ENCODE measurements at regions not wholly inside any gene's neighbourhood (a gene's known extent, or its start where the extent isn't known, plus 50 kb on each side); places are given as distances from the start of the nearest gene placed in this dataset.

DNA sequence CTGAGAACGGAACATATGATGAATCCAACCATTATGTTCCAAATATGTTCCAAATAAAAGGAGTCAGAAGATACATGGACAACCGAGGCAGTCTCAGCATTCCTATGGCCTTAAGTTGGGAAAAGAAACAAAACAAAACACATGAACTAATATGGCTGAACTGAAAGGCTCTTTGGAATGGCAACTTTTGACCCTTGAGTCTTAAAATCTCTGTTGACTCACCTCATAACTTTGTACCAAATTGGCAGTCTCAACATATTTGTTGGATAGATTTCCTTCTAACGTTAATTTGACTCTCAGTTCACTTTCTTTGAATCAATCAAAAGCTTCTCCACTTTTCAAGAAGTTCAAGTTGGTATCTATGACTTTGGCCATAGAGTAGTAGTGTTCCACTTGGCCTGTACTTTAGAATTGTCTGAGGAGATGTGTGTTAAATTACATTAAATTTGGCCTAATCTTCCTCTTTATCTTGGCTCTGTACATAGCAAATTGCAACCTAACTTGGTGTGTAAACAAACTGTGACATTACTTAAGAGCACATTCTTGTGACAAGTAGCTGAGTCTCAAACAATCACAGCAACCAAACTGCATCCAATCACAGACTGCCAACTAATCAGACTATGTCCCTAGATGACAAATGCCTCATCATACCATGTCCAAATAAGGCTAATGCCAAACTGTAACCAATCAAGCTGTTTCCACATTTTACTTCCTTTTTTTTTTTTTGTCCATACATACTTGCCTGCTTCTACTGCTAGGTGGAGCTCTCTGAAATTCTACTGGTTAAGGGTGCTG is 208.8 kb downstream of the BMP2 start:
- H3K36me3 ChIP-seq (ENCODE audit: control insufficient read depth in 1 of 2, insufficient read depth in 2 of 2, low read length in 2 of 2), result no peaks in the 10 kb centered on the region
- H3K27ac ChIP-seq (ENCODE audit: low read depth, low read length), result no peak overlapping the region
- no peaks in the 10 kb centered on the region for H3K27me3 ChIP-seq (ENCODE audit: control insufficient read depth in 1 of 2, insufficient read depth in 2 of 2, low read length in 2 of 2)
- H3K4me3 ChIP-seq (ENCODE audit: low read depth in 1 of 2, low read length in 2 of 2), result no peak overlapping the region
- no peaks in the 10 kb centered on the region for H3K9me3 ChIP-seq (ENCODE audit: control insufficient read depth in 1 of 2, low read length in 2 of 2)
- no peak overlapping the region for H3K9ac ChIP-seq (ENCODE audit: low read depth in 1 of 2, low read length in 2 of 2)
- no peaks in the 10 kb centered on the region for H3K4me1 ChIP-seq (ENCODE audit: control insufficient read depth in 1 of 2, insufficient read depth in 2 of 2, low read length in 2 of 2)

DNA sequence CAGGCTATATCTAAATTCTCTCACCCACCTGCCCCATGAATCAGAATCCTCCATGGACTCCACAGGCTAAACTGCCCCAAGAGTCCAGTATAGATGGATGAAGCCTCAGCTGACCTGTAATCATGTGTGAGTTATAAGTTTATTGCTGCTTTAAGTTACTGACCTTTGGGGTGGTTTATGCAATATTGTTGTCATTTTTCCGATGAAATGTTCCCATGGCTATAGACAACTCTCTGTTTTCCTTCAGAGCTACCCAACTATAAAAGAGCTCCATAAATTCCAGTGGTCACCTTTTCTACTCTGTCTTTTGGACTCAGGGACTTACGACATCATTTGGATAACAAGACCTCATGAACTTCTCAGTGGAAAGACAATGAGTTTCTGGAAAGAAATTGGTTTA is 212.1 kb downstream of the BMP2 start:
- no peak overlapping the region for H3K4me3 ChIP-seq (ENCODE audit: low read depth in 1 of 2, low read length in 2 of 2)
- no peak overlapping the region for H3K9ac ChIP-seq (ENCODE audit: low read depth in 1 of 2, low read length in 2 of 2)
- no peaks in the 10 kb centered on the region for H3K4me1 ChIP-seq (ENCODE audit: control insufficient read depth in 1 of 2, insufficient read depth in 2 of 2, low read length in 2 of 2)
- no peaks in the 10 kb centered on the region for H3K27me3 ChIP-seq (ENCODE audit: control insufficient read depth in 1 of 2, insufficient read depth in 2 of 2, low read length in 2 of 2)
- H3K9me3 ChIP-seq (ENCODE audit: control insufficient read depth in 1 of 2, low read length in 2 of 2), result no peaks in the 10 kb centered on the region
- no peaks in the 10 kb centered on the region for H3K36me3 ChIP-seq (ENCODE audit: control insufficient read depth in 1 of 2, insufficient read depth in 2 of 2, low read length in 2 of 2)
- no peak overlapping the region for H3K27ac ChIP-seq (ENCODE audit: low read depth, low read length)

DNA sequence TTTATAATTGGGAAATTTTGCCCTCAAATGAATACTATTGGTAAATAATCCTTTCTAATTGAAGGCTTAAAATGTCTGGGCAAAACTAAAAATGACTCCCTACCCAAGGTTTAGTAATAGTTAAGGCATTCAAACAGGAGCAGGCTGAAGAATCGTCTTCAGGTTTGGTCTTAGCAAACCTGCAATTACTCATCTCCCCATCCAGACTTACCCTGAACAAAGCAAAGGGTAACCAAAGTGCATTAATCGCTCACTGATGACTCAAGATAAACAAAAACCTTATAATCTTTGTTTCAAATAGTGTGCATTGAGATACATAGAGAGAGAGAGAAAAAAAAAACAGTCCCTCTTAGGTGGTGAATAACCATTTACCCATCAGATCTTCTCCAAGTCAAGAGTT is 225.5 kb downstream of the BMP2 start:
- Histone ChIP-seq H3K27ac (ENCODE audit: low read depth, low read length) (no peak overlapping the region), H3K36me3 (ENCODE audit: control insufficient read depth in 1 of 2, insufficient read depth in 2 of 2, low read length in 2 of 2) (no peaks in the 10 kb centered on the region), H3K4me3 (ENCODE audit: low read depth in 1 of 2, low read length in 2 of 2) (no peak overlapping the region), H3K9ac (ENCODE audit: low read depth in 1 of 2, low read length in 2 of 2) (no peak overlapping the region), H3K9me3 (ENCODE audit: control insufficient read depth in 1 of 2, low read length in 2 of 2) (no peaks in the 10 kb centered on the region), H3K4me1 (ENCODE audit: control insufficient read depth in 1 of 2, insufficient read depth in 2 of 2, low read length in 2 of 2) (no peaks in the 10 kb centered on the region), H3K27me3 (ENCODE audit: control insufficient read depth in 1 of 2, insufficient read depth in 2 of 2, low read length in 2 of 2) (no peaks in the 10 kb centered on the region)

DNA sequence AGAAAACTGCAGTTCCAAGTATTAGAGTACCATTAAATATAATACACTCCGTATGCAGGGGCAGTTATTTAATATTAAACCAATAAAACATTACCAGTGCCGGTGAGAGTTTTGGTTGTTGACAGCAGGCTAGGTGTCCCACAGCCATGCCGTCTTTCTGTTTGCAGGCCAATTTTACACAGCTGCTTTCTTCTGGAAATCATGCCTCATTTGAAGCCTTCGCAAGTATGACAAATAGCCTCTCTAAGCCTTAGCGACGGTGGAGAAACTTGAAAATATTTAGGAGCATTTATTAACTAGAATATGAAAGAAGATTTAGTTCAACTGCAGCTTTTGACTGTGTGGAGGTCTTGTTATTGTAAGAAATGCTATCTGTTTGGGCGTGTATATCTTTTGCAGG is 226.0 kb downstream of the BMP2 start:
- Histone ChIP-seq H3K36me3 (ENCODE audit: control insufficient read depth in 1 of 2, insufficient read depth in 2 of 2, low read length in 2 of 2) (no peaks in the 10 kb centered on the region), H3K27ac (ENCODE audit: low read depth, low read length) (no peak overlapping the region), H3K27me3 (ENCODE audit: control insufficient read depth in 1 of 2, insufficient read depth in 2 of 2, low read length in 2 of 2) (no peaks in the 10 kb centered on the region), H3K4me3 (ENCODE audit: low read depth in 1 of 2, low read length in 2 of 2) (no peak overlapping the region), H3K9ac (ENCODE audit: low read depth in 1 of 2, low read length in 2 of 2) (no peak overlapping the region), H3K4me1 (ENCODE audit: control insufficient read depth in 1 of 2, insufficient read depth in 2 of 2, low read length in 2 of 2) (no peaks in the 10 kb centered on the region), H3K9me3 (ENCODE audit: control insufficient read depth in 1 of 2, low read length in 2 of 2) (no peaks in the 10 kb centered on the region)

DNA sequence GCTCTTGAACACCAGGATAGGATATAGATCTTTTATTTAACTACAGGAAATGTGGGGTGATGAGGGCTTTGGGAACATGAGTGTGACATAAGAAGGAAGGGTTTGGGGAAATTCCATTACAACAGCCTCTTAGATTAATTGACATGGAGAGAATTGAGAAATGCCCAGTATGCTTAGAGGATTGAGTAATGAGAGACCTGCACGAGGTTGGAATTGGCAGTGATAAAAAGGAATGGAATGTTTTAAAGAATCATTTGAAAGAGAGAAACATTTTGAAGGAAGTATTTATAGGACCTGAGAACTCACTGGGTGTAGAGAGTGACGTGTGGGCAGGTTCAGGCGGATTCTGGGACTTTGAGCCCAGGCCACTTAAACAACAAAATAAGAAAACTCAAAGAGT is 227.0 kb downstream of the BMP2 start:
- H3K27me3 ChIP-seq (ENCODE audit: control insufficient read depth in 1 of 2, insufficient read depth in 2 of 2, low read length in 2 of 2), result no peaks in the 10 kb centered on the region
- H3K27ac ChIP-seq (ENCODE audit: low read depth, low read length), result no peak overlapping the region
- no peaks in the 10 kb centered on the region for H3K36me3 ChIP-seq (ENCODE audit: control insufficient read depth in 1 of 2, insufficient read depth in 2 of 2, low read length in 2 of 2)

DNA sequence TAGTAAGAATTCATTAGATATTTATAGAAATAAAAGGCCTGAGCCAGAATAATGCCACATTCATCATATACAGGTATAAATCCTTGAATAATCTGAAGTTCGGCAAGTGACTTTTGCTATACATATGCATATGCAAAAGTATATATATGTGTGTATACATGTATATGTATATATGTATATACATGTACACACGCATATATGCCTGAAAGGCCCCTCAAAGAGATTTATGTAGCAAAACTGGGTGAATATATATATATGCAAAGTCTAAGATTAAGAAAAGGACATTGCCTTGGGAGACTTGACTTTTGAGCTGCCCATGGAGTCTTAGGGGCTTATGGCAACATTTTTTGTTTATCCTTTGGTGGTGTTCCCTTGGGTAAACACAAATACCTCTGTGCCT is 231.4 kb downstream of the BMP2 start:
- no peak overlapping the region for H3K27ac ChIP-seq (ENCODE audit: low read depth, low read length)
- no peaks in the 10 kb centered on the region for H3K4me1 ChIP-seq (ENCODE audit: control insufficient read depth in 1 of 2, insufficient read depth in 2 of 2, low read length in 2 of 2)
- H3K9me3 ChIP-seq (ENCODE audit: control insufficient read depth in 1 of 2, low read length in 2 of 2), result no peaks in the 10 kb centered on the region

More for the DNA sequence above, 227.0 kb downstream of the BMP2 start:
- Histone ChIP-seq H3K4me1 (ENCODE audit: control insufficient read depth in 1 of 2, insufficient read depth in 2 of 2, low read length in 2 of 2) (no peaks in the 10 kb centered on the region), H3K9ac (ENCODE audit: low read depth in 1 of 2, low read length in 2 of 2) (no peak overlapping the region), H3K9me3 (ENCODE audit: control insufficient read depth in 1 of 2, low read length in 2 of 2) (no peaks in the 10 kb centered on the region), H3K4me3 (ENCODE audit: low read depth in 1 of 2, low read length in 2 of 2) (no peak overlapping the region)

DNA sequence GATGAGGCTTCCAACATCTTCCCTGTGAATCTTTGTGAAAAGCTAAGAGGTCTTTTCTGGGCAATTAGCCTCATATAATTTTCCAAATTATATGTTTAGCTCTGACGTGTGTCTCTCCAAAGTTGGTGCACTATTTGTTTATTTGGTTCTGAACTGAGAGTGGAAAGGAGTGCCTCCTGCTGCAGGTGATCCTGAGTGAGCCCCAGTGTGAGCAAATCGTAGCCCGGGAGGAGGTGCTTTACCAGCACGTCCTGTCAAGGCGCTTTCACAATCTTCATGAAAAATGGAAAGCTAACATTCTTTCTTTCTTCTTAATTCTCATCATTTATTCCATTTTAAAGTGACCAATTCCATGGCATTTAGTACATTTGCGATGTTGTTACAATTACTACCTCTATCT is 231.9 kb downstream of the BMP2 start:
- H3K27ac ChIP-seq (ENCODE audit: low read depth, low read length), result no peak overlapping the region
- no peak overlapping the region for H3K4me3 ChIP-seq (ENCODE audit: low read depth in 1 of 2, low read length in 2 of 2)
- H3K27me3 ChIP-seq (ENCODE audit: control insufficient read depth in 1 of 2, insufficient read depth in 2 of 2, low read length in 2 of 2), result no peaks in the 10 kb centered on the region
- no peak overlapping the region for H3K9ac ChIP-seq (ENCODE audit: low read depth in 1 of 2, low read length in 2 of 2)
- H3K36me3 ChIP-seq (ENCODE audit: control insufficient read depth in 1 of 2, insufficient read depth in 2 of 2, low read length in 2 of 2), result no peaks in the 10 kb centered on the region
- H3K4me1 ChIP-seq (ENCODE audit: control insufficient read depth in 1 of 2, insufficient read depth in 2 of 2, low read length in 2 of 2), result no peaks in the 10 kb centered on the region
- no peaks in the 10 kb centered on the region for H3K9me3 ChIP-seq (ENCODE audit: control insufficient read depth in 1 of 2, low read length in 2 of 2)

More for the DNA sequence above, 231.4 kb downstream of the BMP2 start:
- Histone ChIP-seq H3K4me3 (ENCODE audit: low read depth in 1 of 2, low read length in 2 of 2) (no peak overlapping the region), H3K27me3 (ENCODE audit: control insufficient read depth in 1 of 2, insufficient read depth in 2 of 2, low read length in 2 of 2) (no peaks in the 10 kb centered on the region), H3K36me3 (ENCODE audit: control insufficient read depth in 1 of 2, insufficient read depth in 2 of 2, low read length in 2 of 2) (no peaks in the 10 kb centered on the region), H3K9ac (ENCODE audit: low read depth in 1 of 2, low read length in 2 of 2) (no peak overlapping the region)

DNA sequence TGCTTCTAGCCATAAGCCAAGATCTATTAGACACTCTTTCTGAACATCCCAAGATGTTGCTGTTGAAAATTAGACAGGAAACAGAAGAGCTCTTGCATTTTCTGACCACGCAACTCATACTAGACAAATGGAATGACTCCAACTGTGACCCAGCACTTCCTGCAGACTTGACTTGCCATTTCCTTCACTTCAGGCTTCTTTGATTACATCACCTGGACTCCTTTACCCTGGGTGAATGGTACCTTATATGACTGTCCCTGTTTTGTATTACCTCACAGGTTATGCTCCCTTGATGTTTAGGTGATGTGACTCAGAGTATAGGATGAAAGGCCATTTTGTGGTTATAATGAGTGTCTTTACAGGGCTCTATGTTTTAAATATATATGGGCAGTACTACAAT is 236.1 kb downstream of the BMP2 start:
- Histone ChIP-seq H3K27me3 (ENCODE audit: control insufficient read depth in 1 of 2, insufficient read depth in 2 of 2, low read length in 2 of 2) (no peaks in the 10 kb centered on the region), H3K36me3 (ENCODE audit: control insufficient read depth in 1 of 2, insufficient read depth in 2 of 2, low read length in 2 of 2) (no peaks in the 10 kb centered on the region), H3K4me1 (ENCODE audit: control insufficient read depth in 1 of 2, insufficient read depth in 2 of 2, low read length in 2 of 2) (no peaks in the 10 kb centered on the region), H3K27ac (ENCODE audit: low read depth, low read length) (no peak overlapping the region), H3K4me3 (ENCODE audit: low read depth in 1 of 2, low read length in 2 of 2) (no peak overlapping the region), H3K9ac (ENCODE audit: low read depth in 1 of 2, low read length in 2 of 2) (no peak overlapping the region), H3K9me3 (ENCODE audit: control insufficient read depth in 1 of 2, low read length in 2 of 2) (no peaks in the 10 kb centered on the region)

DNA sequence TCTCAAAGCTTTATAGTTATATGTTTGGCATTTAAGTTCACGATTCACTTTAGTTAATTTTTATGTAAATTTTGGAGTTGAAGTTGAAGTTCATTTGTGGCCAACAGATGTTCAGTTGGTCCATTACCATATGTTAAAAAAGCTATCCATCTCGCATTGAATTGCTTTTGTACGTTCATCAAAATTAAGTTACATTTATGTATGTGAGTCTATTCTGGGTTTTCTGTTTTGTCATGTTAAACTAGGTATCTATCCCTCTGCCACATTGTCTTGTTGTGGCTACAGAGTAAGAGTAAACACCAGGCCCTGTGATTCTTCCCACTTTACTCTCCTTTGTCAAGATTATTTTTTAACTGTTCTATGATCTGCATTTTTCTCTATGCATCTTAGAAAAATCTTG is 237.3 kb downstream of the BMP2 start:
- H3K4me3 ChIP-seq (ENCODE audit: low read depth in 1 of 2, low read length in 2 of 2), result no peak overlapping the region
- H3K9me3 ChIP-seq (ENCODE audit: control insufficient read depth in 1 of 2, low read length in 2 of 2), result no peaks in the 10 kb centered on the region
- no peaks in the 10 kb centered on the region for H3K4me1 ChIP-seq (ENCODE audit: control insufficient read depth in 1 of 2, insufficient read depth in 2 of 2, low read length in 2 of 2)
- no peaks in the 10 kb centered on the region for H3K27me3 ChIP-seq (ENCODE audit: control insufficient read depth in 1 of 2, insufficient read depth in 2 of 2, low read length in 2 of 2)
- H3K36me3 ChIP-seq (ENCODE audit: control insufficient read depth in 1 of 2, insufficient read depth in 2 of 2, low read length in 2 of 2), result no peaks in the 10 kb centered on the region
- H3K9ac ChIP-seq (ENCODE audit: low read depth in 1 of 2, low read length in 2 of 2), result no peak overlapping the region
- no peak overlapping the region for H3K27ac ChIP-seq (ENCODE audit: low read depth, low read length)

DNA sequence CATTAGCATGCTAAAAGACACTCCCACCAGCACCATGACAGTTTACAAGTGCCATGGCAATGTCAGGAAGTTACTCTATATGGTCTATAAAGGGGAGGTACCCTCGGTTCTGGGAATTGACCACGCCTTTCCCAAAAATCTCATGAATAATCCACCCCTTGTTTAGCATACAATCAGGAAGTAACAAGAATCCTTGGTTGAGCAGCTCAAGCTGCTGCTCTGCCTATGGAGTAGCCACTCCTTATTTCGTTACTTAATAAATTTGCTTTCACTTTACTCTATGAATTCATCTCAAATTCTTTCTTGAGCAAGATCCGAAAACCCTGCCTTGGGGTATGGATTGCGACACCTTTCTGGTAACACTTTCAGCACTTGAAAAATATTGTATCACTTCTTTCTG is 243.0 kb downstream of the BMP2 start:
- Histone ChIP-seq H3K36me3 (ENCODE audit: control insufficient read depth in 1 of 2, insufficient read depth in 2 of 2, low read length in 2 of 2) (no peaks in the 10 kb centered on the region), H3K27ac (ENCODE audit: low read depth, low read length) (no peak overlapping the region), H3K4me3 (ENCODE audit: low read depth in 1 of 2, low read length in 2 of 2) (no peak overlapping the region), H3K9ac (ENCODE audit: low read depth in 1 of 2, low read length in 2 of 2) (no peak overlapping the region), H3K9me3 (ENCODE audit: control insufficient read depth in 1 of 2, low read length in 2 of 2) (no peaks in the 10 kb centered on the region), H3K4me1 (ENCODE audit: control insufficient read depth in 1 of 2, insufficient read depth in 2 of 2, low read length in 2 of 2) (no peaks in the 10 kb centered on the region), H3K27me3 (ENCODE audit: control insufficient read depth in 1 of 2, insufficient read depth in 2 of 2, low read length in 2 of 2) (no peaks in the 10 kb centered on the region)

All from duodenal mucosa (tissue), 2 donors.